Suprapubic skin (tissue), 4 donors: ENCODE measurements at regions not wholly inside any gene's neighbourhood (a gene's known extent, or its start where the extent isn't known, plus 50 kb on each side); places are given as distances from the start of the nearest gene placed in this dataset.

Experiments
- DNase-seq, 2 donors: peaks; one replicate each; pipeline ENCODE4 v3.0.0-alpha.2; 2019; ENCODE audit warnings: low spot score in 2 of 2
- H3K27ac ChIP-seq: fragments of 200-600 bp; sonication (generic); one replicate; pipeline ENCODE4 v1.5.1; 2019
- H3K27me3 ChIP-seq: fragments of 200-600 bp; sonication (generic); one replicate; pipeline ENCODE4 v1.5.1; 2019
- H3K36me3 ChIP-seq: fragments of 200-600 bp; sonication (generic); one replicate; pipeline ENCODE4 v1.5.1; 2019
- H3K4me1 ChIP-seq: fragments of 200-600 bp; sonication (generic); one replicate; pipeline ENCODE4 v1.5.1; 2019
- H3K4me3 ChIP-seq: fragments of 200-600 bp; sonication (generic); one replicate; pipeline ENCODE4 v1.5.1; 2019; ENCODE audit warnings: mild to moderate bottlenecking
- H3K9me3 ChIP-seq: fragments of 200-600 bp; sonication (generic); one replicate; pipeline ENCODE4 v1.5.1; 2019
- EP300 ChIP-seq: sonication (generic); formaldehyde crosslinking; IDR thresholded peaks from one replicate; pipeline ENCODE4 v1.6.1; 2017; ENCODE audit warnings: antibody characterized with exemption
- POLR2A ChIP-seq, 2 donors: fragments of 450-650 bp; IDR thresholded peaks; one replicate each; pipeline ENCODE4 v1.6.1; 2017; ENCODE audit warnings: antibody characterized with exemption in 2 of 2, mild to moderate bottlenecking in 2 of 2, moderate library complexity in 2 of 2
- POLR2AphosphoS5 ChIP-seq, 3 donors: sonication (generic); formaldehyde crosslinking; IDR thresholded peaks; one replicate each; pipeline ENCODE4 v1.6.1; 2017; ENCODE audit warnings: antibody characterized with exemption in 3 of 3
- WGBS: methylation state at CpG from one replicate; pipeline ENCODE4 v1.1.5; 2018; 5-methylcytosine and 5-hydroxymethylcytosine counted together
- TF ChIP-seq, protein P1 (sequence below), 2 donors: fragments of 200-600 bp in 1 of 2; fragments of 450-650 bp in 1 of 2; sonication (generic) in 1 of 2; IDR thresholded peaks; one replicate each; pipeline ENCODE4 v1.5.1; 2016 to 2019; ENCODE audit warnings: antibody characterized with exemption in 2 of 2, mild to moderate bottlenecking in 1 of 2, moderate library complexity in 1 of 2

DNA sequence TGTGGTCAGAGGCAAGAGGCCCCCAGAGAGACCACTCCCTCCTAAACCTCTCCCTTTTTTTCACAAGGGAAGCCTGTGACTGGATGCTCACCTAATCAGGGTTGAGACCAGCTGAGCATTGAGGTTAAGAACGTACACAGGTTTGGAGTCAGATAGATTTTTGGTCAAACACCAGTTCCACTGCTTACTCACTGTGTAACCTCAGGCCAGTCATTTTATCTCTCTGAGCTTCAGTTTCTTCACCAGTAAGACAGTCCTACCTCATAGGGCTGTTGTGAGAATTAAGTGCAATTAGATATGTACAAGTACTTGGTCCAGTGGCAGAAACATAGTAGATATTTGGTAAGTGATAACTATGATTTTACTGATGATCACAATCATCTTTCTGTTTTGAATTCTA lies 256.8 kb downstream of the CDK5RAP2 start:
- H3K27ac ChIP-seq = no peak overlapping the region
- no peaks in the 10 kb centered on the region for H3K27me3 ChIP-seq
- WGBS = 73% methylated on average over 1 of the region's 1 CpG
- H3K4me3 ChIP-seq = no peak overlapping the region
- no peaks in the 10 kb centered on the region for H3K9me3 ChIP-seq
- DNase-seq = no peak
- no peaks in the 10 kb centered on the region for H3K4me1 ChIP-seq
- no peaks in the 10 kb centered on the region for H3K36me3 ChIP-seq
- TF ChIP-seq, protein P1, sequence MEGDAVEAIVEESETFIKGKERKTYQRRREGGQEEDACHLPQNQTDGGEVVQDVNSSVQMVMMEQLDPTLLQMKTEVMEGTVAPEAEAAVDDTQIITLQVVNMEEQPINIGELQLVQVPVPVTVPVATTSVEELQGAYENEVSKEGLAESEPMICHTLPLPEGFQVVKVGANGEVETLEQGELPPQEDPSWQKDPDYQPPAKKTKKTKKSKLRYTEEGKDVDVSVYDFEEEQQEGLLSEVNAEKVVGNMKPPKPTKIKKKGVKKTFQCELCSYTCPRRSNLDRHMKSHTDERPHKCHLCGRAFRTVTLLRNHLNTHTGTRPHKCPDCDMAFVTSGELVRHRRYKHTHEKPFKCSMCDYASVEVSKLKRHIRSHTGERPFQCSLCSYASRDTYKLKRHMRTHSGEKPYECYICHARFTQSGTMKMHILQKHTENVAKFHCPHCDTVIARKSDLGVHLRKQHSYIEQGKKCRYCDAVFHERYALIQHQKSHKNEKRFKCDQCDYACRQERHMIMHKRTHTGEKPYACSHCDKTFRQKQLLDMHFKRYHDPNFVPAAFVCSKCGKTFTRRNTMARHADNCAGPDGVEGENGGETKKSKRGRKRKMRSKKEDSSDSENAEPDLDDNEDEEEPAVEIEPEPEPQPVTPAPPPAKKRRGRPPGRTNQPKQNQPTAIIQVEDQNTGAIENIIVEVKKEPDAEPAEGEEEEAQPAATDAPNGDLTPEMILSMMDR (IDR thresholded peaks at IDR 0.05) = no peak
- TF ChIP-seq EP300 = no peak
- TF ChIP-seq POLR2AphosphoS5 (IDR thresholded peaks at IDR 0.05) = no peak
- no peak for TF ChIP-seq POLR2A (IDR thresholded peaks at IDR 0.05)

DNA sequence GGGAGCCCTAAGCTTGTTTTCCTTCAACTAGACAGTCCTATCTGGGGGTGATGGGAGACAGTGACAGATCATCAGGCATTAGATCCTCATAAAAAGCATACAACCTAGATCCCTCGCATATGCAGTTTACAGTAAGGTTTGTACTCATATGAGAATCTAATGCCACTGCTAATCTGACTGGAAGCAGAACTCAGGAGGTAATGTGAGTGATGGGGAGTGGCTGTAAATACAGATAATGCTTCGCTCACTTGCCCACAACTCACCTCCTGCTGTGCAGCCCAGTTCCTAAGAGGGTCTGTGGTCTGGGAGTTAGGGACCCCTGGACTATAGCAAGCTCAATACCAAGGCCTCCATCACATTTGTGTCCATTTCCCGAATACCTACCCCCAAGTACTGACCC lies 260.5 kb downstream of the CDK5RAP2 start:
- Histone ChIP-seq H3K27ac (no peak overlapping the region), H3K4me1 (no peaks in the 10 kb centered on the region), H3K27me3 (no peaks in the 10 kb centered on the region), H3K36me3 (no peaks in the 10 kb centered on the region), H3K9me3 (peaks cover 2% of the 10 kb centered on the region), H3K4me3 (no peak overlapping the region)
- DNase-seq = no peak
- 90% methylated on average over 3 of the region's 3 CpGs for WGBS
- TF ChIP-seq, protein P1 (IDR thresholded peaks at IDR 0.05) = no peak
- TF ChIP-seq POLR2AphosphoS5 (IDR thresholded peaks at IDR 0.05) = no peak

DNA sequence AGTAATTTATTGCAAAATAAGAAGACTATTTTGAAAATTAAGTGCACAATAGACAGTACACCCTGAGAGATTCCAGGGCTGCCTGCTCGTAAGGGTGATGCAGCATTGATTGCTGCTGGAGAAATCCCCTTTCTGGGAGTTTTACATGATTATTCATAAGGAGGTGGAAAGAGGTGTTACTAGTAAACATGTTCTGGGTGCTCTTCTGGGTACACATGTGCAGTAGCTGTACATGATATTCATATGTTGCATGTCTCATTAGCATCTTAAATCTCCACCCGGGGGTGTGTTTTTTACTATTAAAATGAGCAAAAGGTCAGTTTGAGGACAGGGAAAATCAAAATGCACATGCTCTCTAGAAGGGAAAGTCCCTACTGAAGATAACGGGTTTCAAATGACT lies 264.8 kb downstream of the CDK5RAP2 start:
- Histone ChIP-seq H3K27me3 (no peaks in the 10 kb centered on the region), H3K4me1 (no peaks in the 10 kb centered on the region), H3K27ac (no peak overlapping the region), H3K4me3 (no peak overlapping the region), H3K36me3 (no peaks in the 10 kb centered on the region), H3K9me3 (peaks cover 4% of the 10 kb centered on the region)
- 47% methylated on average over 3 of the region's 3 CpGs for WGBS
- no peak for DNase-seq
- TF ChIP-seq, protein P1 (IDR thresholded peaks at IDR 0.05) = no peak
- TF ChIP-seq EP300 (no peak), POLR2AphosphoS5 (IDR thresholded peaks at IDR 0.05) (no peak), POLR2A (IDR thresholded peaks at IDR 0.05) (no peak)

DNA sequence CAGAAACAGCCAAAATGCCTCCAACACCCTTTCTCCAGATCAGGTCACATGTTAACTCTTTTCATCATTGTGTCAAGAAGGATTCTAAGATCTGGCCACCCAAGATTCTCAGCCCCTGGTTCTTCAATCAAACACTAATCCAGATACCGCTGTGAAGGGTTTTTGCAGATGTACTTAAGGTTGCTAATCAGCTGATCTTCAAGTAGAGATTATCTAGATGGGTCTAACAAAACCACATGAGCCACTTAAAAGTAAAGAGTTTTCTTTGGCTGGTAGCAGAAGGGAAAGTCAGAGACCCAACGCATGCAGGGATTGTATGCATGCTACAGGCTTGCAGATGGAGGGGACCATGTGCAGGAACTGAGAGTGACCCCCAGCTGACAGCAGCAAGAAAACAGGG lies 267.9 kb downstream of the CDK5RAP2 start:
- WGBS = 86% methylated on average over 2 of the region's 2 CpGs
- TF ChIP-seq, protein P1 (IDR thresholded peaks at IDR 0.05) = no peak
- no peak for DNase-seq
- Histone ChIP-seq H3K9me3 (peaks cover 4% of the 10 kb centered on the region), H3K27ac (no peak overlapping the region), H3K27me3 (no peaks in the 10 kb centered on the region), H3K4me1 (no peaks in the 10 kb centered on the region), H3K36me3 (no peaks in the 10 kb centered on the region), H3K4me3 (no peak overlapping the region)

DNA sequence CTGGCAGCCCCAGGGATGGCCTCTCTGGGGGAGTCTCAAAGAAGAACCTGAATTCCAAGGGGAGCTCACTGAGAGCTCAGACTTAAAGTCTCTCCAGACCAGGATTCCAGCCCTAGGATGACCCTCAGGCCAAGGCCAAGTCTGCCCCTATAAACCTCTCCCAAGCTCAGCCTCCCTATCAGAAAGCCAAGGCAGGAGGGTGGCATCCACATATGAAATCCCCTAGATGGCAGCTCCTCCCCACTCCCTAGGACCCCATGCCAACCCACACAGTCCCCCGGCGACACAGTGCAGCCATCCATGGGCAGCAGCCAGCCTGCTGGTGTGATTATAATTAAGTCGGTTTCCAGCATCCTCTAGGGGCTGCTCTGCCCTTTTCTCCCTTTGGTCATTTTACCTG lies 269.9 kb downstream of the CDK5RAP2 start:
- no peaks in the 10 kb centered on the region for H3K4me1 ChIP-seq
- peaks cover 4% of the 10 kb centered on the region for H3K9me3 ChIP-seq
- no peaks in the 10 kb centered on the region for H3K27me3 ChIP-seq
- no peak overlapping the region for H3K27ac ChIP-seq
- DNase-seq = no peak
- H3K36me3 ChIP-seq = no peaks in the 10 kb centered on the region
- TF ChIP-seq, protein P1 (IDR thresholded peaks at IDR 0.05) = no peak
- no peak for TF ChIP-seq POLR2AphosphoS5 (IDR thresholded peaks at IDR 0.05)
- no peak for TF ChIP-seq POLR2A (IDR thresholded peaks at IDR 0.05)
- TF ChIP-seq EP300 = no peak
- 61% methylated on average over 3 of the region's 3 CpGs for whole genome bisulfite sequencing
- H3K4me3 ChIP-seq = no peak overlapping the region
